NCI-H187 (cell line): ENCODE measurements at regions not wholly inside any gene's neighbourhood (a gene's known extent, or its start where the extent isn't known, plus 50 kb on each side); places are given as distances from the start of the nearest gene placed in this dataset.
"Not testable (repeated sequence)": the region's sequence is repeated elsewhere in the genome, so short reads cannot be mapped to it uniquely, and the experiment has no call there.

Source experiments
- DNase-seq, 2 experiments: peaks; one replicate each; lab custom pipeline; 2025; lab: John Stamatoyannopoulos, UW

GRCh38 chr16:24624102-24624501 is 84.7 kb downstream of the RBBP6 start:
- DNase-seq, result no peak

GRCh38 chr16:24626256-24626655 is 86.9 kb downstream of the RBBP6 start:
- DNase-seq, result no peak

GRCh38 chr16:24634919-24635318 is 94.5 kb upstream of the TNRC6A start:
- DNase-seq, result no peak

DNA sequence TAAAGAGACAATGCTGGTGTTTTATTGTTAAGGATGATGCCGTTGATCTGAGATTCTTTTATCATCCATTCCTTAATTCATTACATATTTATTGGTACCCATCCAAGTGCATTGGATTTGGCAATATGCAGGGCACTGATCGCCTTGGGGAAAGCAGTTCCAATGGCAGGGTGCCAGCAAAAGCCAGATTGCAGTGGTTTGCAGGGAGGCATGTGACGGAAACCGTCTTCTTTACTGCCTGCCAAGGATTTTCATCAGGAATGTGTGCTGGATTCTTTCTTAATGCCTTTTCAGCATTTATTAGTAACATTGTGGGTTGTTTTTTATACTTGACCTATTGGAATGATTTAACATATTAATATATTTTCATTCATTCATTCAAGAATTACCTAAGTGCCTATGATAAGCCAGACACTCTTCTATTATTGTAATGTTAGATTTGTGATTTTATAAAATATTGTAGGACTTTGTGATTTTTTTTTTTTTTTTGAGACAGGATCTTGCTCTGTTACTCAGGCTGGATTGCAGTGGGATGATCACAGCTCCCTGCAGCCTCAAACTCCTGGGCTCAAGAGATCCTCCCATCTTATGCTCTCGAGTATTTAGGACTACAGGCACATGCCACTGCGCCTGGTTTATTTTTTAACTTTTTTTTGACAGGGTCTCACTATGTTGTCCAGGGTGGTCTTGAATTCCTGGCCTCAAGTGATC is 93.4 kb upstream of the TNRC6A start:
- DNase-seq, result no peak

DNA sequence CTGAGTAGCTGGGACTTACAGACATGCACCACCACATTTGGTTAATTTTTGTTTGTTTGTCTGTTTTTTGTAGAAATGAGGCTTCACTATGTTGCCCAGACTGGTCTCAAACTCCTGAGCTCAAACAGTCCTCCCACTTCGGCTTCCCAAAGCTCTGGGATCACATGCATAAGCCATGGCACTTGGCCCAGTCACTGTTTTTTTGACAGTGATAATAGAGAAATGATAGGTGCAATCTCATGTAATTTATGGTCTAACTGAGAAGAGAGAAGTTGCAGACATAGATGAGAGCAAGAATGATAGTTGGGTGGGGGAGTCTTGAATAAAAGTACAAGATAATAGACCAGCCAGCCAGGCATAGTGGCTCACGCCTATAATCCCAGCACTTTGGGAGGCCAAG is 89.7 kb upstream of the TNRC6A start:
- no peak for DNase-seq

DNA sequence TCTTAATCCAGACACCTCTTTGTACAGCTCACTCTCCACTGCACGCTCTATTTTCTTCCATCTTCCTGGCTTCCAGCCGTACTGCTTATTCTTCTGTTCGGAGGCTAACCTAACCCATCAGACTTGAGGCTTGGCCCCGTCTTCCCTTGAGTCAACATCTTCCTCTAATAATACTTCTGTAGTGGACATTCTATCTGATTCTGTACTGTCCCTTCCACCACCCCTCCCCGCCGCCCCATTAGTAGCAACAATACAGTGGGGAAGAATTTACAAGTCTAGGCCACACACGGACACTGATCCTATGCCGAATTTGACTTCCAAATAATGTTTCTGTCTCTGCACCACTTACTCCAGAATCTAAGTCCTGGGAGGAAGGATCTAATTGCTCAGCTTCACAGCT is 86.0 kb upstream of the TNRC6A start:
- DNase-seq, result no peak

GRCh38 chr16:24645739-24646645 is 83.5 kb upstream of the TNRC6A start:
- no peak for DNase-seq

GRCh38 chr16:24646646-24646995 is 82.8 kb upstream of the TNRC6A start:
- DNase-seq, result no peak

DNA sequence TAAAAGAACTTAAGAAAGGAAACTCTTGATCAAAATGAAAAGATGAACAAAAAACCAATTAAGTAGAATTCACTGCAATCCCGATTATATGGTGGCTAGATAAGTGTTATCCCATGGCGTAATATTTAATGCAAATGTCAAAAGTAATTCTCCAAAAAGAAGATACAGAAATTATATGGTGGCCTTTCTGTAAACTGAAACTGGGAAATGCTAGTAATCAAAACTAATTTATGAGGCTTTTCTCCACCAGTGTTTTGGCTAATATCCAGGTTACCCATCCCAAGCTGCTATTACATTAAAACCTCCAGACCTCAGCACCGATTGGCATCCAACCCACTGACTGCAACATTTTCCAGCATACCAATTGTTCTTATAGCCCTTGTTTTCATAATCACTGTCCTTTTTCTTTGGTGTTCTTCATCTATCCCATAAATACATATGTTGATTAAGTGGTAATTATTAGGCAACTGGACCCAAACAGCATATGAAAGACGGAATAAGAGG is 77.2 kb upstream of the TNRC6A start:
- DNase-seq, result no peak

DNA sequence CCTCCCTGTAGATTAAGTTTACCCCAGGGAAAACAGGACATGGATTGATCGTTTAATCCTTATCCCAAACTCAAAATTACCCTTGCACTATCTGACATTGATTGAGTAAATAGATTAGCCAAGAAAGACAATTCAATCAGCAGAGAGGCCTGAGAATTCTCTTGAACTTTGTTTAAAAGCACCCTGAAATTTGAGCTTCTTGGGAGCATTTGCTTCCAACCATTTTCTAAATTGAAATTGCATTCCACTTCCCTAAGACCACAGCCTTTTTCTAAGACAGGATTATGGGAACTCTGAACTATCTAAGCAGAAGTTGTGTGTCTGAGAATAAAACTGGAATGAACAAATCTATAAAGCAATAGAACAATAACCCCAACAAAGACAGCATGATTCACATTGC is 76.6 kb upstream of the TNRC6A start:
- no peak for DNase-seq

DNA sequence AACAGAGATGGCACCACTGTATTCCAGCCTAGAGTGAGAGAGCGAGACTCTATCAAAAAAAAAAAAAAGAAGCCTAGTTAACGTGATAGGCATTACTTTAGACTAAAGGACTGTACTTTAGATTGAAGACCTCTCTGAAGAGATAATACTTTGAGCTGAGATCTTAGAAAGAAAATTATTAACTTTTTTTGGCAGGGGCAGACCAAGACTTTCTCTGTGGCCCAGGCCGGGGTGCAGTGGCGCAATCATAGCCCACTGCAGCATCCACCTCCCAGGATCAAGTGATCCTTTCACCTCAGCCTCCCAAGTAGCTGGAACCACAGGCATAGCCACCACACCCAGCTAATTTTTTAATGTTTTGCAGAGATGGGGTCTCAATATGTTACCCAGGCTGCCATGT is 75.7 kb upstream of the TNRC6A start:
- DNase-seq, result no peak

DNA sequence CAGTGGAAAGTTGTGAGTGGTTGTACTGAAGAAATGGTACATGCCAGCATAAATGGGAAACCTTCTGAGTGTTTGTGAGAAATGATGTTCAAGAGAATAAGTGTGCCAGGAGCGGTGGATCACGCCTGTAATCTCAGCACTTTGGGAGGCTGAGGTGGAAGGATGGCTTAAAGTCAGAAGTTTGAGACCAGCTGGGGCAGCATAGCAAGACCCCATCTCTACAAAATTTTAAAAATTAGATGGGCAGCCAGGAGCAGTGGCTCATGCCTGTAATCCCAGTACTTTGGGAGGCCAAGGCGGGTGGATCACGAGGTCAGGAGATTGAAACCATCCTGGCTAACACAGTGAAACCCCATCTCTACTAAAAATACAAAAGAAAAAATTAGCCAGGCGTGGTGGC is 63.5 kb upstream of the TNRC6A start:
- DNase-seq, result not testable (repeated sequence)

DNA sequence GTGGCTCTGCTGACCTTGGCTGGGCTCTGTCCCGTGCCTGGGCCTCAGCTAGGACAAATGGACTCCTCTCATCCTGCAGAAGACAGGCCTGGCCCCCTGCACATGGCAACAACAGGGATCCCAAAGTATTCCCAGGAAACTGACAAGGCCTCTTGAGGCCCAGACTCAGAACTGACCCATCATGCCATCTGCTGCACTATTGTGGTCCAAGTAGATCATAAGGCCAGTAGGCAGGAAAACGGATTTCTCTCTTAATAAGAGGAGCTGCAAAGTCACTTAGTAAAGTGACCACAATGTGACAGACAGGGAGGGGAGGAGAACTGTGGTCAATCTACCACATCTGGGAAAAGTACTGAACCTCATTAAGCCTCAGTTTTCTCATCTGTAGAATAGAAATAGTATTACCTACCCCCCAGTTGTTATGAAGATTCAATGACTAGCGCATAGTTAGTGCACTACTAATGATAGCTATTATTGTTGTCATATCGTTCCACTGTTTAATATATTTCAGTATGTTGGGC is 62.1 kb upstream of the TNRC6A start:
- DNase-seq, result no peak

DNA sequence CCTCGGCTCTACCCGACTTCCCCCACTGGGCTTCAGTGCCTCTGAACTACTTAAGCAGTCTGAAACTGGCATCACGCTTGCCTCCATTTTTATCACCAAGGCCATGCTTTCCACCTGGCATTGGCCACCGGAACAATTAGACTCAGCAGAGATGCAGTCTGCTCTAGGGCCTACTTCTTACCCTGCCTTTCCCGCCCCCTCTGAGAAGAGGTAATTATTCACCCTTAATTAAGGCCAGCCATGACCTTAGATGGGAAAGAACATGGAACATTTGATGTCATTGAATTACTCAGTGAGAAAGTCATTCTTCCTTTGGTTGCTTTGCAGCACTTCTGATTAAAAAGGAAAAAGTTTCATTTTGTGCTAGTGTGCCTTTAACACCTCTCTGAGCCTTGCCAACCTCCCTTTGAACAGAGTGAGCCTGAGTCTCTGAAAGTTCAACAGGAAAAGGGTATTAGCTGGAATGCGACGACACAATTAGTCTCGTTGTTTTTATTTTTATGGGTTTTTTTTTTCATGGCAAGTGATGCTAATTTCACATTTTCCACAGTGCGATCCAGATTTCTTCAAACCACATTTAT is 60.9 kb upstream of the TNRC6A start:
- DNase-seq, result no peak

DNA sequence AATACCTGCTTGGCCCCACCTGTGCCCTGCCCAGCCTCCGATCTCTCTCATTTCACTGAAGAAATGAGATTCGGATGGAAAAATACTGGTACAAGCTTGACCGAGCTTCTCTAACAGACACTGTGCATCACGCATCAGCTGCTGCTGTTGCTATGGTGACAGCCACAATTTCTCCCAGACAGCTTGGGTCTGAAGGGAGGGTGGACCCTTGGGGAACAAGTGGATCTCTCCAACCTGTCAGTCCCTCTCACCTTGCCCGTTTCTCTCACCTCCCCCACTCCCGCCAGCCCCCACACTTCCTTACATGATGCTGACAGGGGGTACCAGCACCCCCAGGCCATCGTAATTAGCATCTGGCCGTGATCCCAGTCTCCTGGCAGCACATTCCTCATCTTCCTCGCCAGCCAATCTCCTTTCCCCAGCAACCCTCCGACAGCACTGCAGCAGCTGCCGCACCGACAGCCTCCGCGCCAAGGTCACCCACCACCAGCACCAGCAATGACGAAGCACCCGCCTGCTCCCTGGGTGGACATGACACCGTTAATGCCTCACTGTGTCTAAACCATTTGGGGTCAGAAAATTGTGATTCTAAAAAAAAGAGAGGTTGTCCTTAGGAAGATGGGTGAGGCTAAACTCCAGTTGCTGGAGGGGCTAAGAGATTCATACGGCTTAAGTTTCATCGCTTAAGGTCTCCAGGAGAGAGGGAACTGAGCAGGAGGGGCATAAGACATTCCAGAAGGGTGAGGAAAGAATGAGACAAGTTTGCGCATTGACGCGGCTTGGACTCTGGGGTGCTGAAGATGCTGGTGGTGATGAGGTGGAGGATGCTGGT is 58.6 kb upstream of the TNRC6A start:
- DNase-seq, result peak; percentile 24 to 36

DNA sequence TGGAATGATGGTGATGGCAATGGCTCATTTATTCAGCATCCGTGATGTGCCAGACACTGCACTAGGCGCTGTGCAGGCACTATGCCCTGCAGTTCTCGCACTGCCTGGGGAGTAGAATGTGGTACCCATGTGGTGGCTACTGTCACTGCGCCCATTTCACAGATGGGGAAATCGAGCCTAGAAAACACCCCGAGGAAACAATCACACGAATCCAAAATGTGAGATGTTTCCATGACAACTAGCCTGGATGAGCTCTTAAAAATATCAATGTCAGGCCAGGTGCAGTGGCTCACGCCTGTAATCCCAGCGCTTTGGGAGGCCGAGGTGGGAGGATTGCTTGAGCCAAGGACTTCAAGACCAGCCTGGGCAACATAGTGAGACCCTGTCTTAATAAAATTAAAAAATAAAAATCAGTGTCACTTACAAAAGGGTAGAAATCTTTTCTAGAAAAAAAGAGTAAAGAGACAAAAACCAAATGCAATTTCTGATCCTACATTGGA is 57.9 kb upstream of the TNRC6A start:
- DNase-seq, result no peak

DNA sequence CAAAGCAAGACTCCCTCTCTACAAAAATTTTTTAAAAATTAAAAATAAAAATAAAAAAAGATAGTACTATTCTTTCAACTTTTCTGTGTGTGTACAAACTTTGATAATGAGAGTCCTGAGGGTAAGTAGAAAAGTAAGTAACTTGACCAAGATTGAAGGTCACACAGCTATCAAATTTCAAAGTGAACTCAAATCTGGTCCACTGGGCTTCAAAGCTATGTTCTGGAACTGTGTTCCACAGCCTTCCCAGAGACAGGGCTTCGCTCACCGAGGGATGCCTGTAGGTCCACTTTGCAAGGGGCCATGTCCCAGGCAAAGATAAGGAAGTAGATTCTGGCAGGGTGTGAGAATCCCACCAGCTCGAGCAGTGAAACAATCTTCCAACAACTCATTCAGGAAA is 56.3 kb upstream of the TNRC6A start:
- no peak for DNase-seq

DNA sequence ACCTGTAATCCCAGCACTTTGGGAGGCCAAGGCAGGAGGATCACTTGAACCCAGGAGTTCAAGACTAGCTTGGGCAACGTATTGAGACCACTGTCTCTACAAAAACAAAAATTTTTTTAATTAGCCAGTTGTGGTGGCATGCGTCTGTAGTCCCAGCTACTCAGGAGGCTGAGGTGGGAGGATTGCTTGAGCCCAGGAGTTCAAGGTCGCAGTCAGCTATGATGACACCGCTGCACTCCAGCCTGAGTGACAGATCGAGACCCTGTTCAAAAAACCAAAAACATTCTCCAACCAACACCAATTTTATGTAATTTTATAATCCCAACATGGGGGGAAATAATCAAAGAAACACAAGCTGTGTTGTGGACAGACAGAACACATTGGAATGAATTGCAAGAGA is 54.6 kb upstream of the TNRC6A start:
- no peak for DNase-seq

GRCh38 chr16:24677388-24677787 is 52.1 kb upstream of the TNRC6A start:
- DNase-seq, result no peak
